ENCODE measurements at regions not wholly inside any gene's neighbourhood (a gene's known extent, or its start where the extent isn't known, plus 50 kb on each side); places are given as distances from the start of the nearest gene placed in this dataset.

- TF ChIP-seq CTCF (IDR thresholded peaks at IDR 0.05) (no peak), POLR2A (IDR thresholded peaks at IDR 0.05) (no peak)
These were observed 169.4 kb downstream of the WT1 start for GRCh38 chr11:32265911-32266310.
